NCI-H345 (cell line): ENCODE measurements at regions not wholly inside any gene's neighbourhood (a gene's known extent, or its start where the extent isn't known, plus 50 kb on each side); places are given as distances from the start of the nearest gene placed in this dataset.

ENCODE experiments used
- DNase-seq: peaks from one replicate; lab custom pipeline; 2025; lab: John Stamatoyannopoulos, UW

GRCh38 chr15:55026381-55026780 lies 170.4 kb downstream of the RSL24D1 start:
- no peak for DNase-seq

GRCh38 chr15:55017635-55018034 lies 179.1 kb downstream of the RSL24D1 start:
- DNase-seq: no peak

- no peak for DNase-seq
These were observed 180.5 kb downstream of the RSL24D1 start for GRCh38 chr15:55016225-55016624.

GRCh38 chr15:55015093-55015445 lies 181.7 kb downstream of the RSL24D1 start:
- no peak for DNase-seq

- no peak for DNase-seq
These were observed 182.2 kb downstream of the RSL24D1 start for GRCh38 chr15:55014391-55015092.

- no peak for DNase-seq
These were observed 188.3 kb downstream of the RSL24D1 start for GRCh38 chr15:55008421-55008820.

GRCh38 chr15:55007561-55007960 lies 189.2 kb downstream of the RSL24D1 start:
- no peak for DNase-seq

GRCh38 chr15:55005679-55006078 lies 191.1 kb downstream of the RSL24D1 start:
- DNase-seq: no peak

- DNase-seq: no peak
These were observed 192.5 kb downstream of the RSL24D1 start for GRCh38 chr15:55003965-55004873.

- DNase-seq: no peak
These were observed 198.1 kb downstream of the RSL24D1 start for GRCh38 chr15:54998661-54999060.

GRCh38 chr15:54990793-54991192 lies 205.9 kb downstream of the RSL24D1 start:
- no peak for DNase-seq

GRCh38 chr15:54987881-54988280 lies 208.9 kb downstream of the RSL24D1 start:
- DNase-seq: no peak

GRCh38 chr15:54979964-54980363 lies 216.8 kb downstream of the RSL24D1 start:
- DNase-seq: no peak

GRCh38 chr15:54962637-54963036 lies 234.1 kb downstream of the RSL24D1 start:
- no peak for DNase-seq

GRCh38 chr15:54960266-54960665 lies 236.5 kb downstream of the RSL24D1 start:
- no peak for DNase-seq

- DNase-seq: no peak
These were observed 255.3 kb downstream of the RSL24D1 start for GRCh38 chr15:54941417-54941816.

GRCh38 chr15:54917312-54917711 lies 279.4 kb downstream of the RSL24D1 start:
- DNase-seq: no peak

- DNase-seq: no peak
These were observed 281.4 kb downstream of the RSL24D1 start for GRCh38 chr15:54915380-54915779.

GRCh38 chr15:54884312-54884711 lies 312.4 kb downstream of the RSL24D1 start:
- no peak for DNase-seq

GRCh38 chr15:54859982-54860381 lies 336.8 kb downstream of the RSL24D1 start:
- DNase-seq: no peak

- no peak for DNase-seq
These were observed 342.1 kb downstream of the RSL24D1 start for GRCh38 chr15:54854667-54855066.

GRCh38 chr15:54850101-54850500 lies 346.6 kb downstream of the RSL24D1 start:
- DNase-seq: no peak

- DNase-seq: no peak
These were observed 353.7 kb downstream of the RSL24D1 start for GRCh38 chr15:54843006-54843405.
